Suprapubic skin (tissue), 3 donors: ENCODE measurements at regions not wholly inside any gene's neighbourhood (a gene's known extent, or its start where the extent isn't known, plus 50 kb on each side); places are given as distances from the start of the nearest gene placed in this dataset.

Experiments used
- CTCF ChIP-seq, 2 donors: fragments of 200-600 bp in 1 of 2; fragments of 450-650 bp in 1 of 2; sonication (generic) in 1 of 2; IDR thresholded peaks; one replicate each; pipeline ENCODE4 v1.5.1; 2016 to 2019; ENCODE audit warnings: antibody characterized with exemption in 2 of 2, mild to moderate bottlenecking in 1 of 2, moderate library complexity in 1 of 2
- POLR2AphosphoS5 ChIP-seq, 3 donors: sonication (generic); formaldehyde crosslinking; IDR thresholded peaks; one replicate each; pipeline ENCODE4 v1.6.1; 2017; ENCODE audit warnings: antibody characterized with exemption in 3 of 3

- TF ChIP-seq CTCF (IDR thresholded peaks at IDR 0.05) (no peak), POLR2AphosphoS5 (IDR thresholded peaks at IDR 0.05) (no peak)
These were observed 166.7 kb upstream of the PDE4B start for GRCh38 chr1:65626003-65626402.
